NCI-H345 treated with DMSO at 0.1 percent for 48 hours (cell line): ENCODE measurements at regions not wholly inside any gene's neighbourhood (a gene's known extent, or its start where the extent isn't known, plus 50 kb on each side); places are given as distances from the start of the nearest gene placed in this dataset.
"Not testable (repeated sequence)": the region's sequence is repeated elsewhere in the genome, so short reads cannot be mapped to it uniquely, and the experiment has no call there.

Experiments
- DNase-seq: peaks from one replicate; lab custom pipeline; 2025; ENCODE audit not compliant: unreplicated experiment; lab: John Stamatoyannopoulos, UW

- no peak for DNase-seq
Measured at GRCh38 chr12:126397660-126398059, 1332.4 kb downstream of the AACS start.

- no peak for DNase-seq
Measured at GRCh38 chr12:126400831-126401230, 1335.6 kb downstream of the AACS start.

- DNase-seq: no peak
Measured at GRCh38 chr12:126404293-126404881, 1339.2 kb downstream of the AACS start.

DNA sequence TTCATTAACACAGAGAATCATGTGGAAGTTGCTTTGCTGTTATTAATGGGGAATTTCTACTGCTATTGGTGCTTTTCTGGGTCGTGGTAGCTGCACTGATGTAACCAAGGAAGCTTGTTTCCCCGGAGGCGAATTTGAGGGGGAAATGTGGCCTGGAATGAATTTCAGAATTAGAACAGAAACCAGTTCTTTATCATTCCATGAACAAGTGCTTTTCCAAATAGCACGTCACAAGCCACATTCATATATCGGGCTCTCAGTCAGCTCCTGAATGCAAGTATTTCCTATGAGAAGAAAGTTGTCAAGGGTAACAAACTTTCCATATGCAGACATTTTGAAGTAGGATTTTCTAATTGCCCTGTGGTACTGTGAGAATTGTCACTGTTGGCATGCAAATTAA is 1353.2 kb downstream of the AACS start:
- DNase-seq: no peak

- no peak for DNase-seq
Measured at GRCh38 chr12:126419131-126419530, 1353.9 kb downstream of the AACS start.

DNA sequence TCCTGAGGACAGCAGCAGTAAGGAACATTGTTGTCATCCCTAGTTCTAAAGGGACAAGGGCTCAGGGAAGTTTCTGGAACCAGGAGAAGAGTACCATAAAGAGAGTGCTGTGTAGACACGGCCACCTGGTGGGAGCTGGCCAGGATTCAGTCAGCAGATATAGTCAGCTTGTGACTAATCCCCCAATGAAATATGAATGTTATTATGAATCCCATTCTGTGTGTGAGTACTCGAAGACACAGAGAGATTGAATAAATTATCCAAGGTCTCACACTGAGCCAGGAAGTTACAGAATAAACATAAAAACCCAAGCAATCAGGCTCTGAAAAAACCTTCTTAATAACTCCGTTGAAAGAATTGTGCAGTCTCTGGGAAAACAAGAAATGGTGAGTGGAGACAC is 1359.5 kb downstream of the AACS start:
- DNase-seq: no peak

- no peak for DNase-seq
Measured at GRCh38 chr12:126425264-126425663, 1360.0 kb downstream of the AACS start.

- DNase-seq: no peak
Measured at GRCh38 chr12:126428769-126429168, 1363.5 kb downstream of the AACS start.

GRCh38 chr12:126430921-126431320 is 1365.7 kb downstream of the AACS start:
- DNase-seq: no peak

- DNase-seq: no peak
Measured at GRCh38 chr12:126431767-126432166, 1366.5 kb downstream of the AACS start.

DNA sequence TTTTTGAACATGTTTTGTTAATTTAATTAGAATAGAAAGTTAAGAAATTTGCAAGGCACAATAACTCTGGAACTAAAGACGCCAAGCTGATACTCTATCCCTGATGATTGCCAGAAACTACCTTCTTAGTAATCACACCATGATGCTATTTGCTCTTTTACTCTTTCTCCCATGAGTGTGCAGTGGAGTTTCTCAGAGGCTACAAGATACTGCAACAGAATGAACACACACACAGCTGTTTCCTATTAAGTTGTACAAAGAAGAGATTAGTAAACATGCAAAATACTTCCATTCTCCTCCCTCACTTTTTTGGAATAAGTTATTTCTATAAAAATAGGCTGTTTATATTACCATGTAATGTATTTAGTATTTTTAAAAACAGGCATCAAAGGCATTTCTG is 1367.5 kb downstream of the AACS start:
- no peak for DNase-seq

DNA sequence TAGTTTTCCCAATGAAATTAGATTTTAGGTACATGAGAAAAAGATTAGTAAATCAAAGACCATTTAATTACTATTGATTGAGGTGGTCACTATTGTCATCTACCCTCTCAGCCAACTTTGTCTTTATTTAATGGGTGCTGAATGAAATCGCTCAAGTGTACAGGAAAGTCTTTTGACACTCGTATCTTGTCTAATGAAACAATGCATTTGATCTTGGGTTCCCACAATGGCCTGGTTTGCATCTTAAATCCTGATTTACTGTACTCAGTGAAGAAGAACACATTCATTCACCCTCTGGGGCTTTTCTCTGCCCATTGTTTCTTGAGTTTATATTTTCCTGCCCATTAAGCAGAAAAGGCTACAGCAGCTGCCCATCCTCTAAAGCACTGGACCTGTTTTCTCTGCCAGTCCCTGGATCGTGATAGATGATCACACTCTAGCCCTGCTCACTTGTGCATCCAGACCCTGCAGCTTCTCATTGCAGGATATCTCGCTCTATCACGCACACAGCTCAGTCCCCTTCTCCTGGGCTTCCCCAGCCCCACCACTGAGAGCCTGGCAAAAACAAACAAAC is 1369.3 kb downstream of the AACS start:
- DNase-seq: no peak

DNA sequence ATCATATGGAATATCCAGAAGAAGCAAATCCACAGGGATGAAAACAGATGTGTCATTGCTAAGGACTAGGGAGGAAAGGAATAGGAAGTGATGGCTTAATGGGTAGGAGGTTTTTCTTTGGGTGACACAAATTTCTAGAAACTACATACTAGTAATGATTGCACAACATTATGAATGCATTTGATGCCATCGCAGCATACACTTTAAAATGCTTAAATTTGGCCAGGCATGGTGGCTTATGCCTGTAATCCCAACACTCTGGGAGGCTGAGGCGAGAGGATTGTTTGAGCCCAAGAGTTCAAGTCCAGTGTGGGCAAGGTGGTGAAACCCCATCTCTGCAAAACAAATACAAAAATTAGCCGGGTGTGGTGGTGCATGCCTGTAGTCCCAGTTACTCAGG is 1370.8 kb downstream of the AACS start:
- DNase-seq: no peak

DNA sequence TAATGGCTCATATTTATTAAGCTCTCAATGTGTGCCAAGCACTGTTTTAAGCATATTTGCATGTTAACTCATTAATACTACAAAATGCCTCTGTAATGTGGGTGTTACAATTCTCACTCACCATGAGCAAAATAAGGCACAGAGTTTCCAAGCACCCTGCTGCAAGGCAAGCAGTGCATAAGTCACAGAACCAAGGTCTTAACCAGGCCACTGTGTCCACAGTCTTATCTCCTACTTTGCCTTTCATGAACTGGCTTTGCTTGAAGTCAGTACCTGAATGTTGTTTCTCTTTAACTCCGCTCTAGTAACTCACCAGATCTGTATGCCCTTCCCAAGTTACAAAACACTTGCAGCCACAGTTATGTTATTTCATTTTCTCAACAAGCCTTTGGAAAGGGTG is 1372.7 kb downstream of the AACS start:
- no peak for DNase-seq

DNA sequence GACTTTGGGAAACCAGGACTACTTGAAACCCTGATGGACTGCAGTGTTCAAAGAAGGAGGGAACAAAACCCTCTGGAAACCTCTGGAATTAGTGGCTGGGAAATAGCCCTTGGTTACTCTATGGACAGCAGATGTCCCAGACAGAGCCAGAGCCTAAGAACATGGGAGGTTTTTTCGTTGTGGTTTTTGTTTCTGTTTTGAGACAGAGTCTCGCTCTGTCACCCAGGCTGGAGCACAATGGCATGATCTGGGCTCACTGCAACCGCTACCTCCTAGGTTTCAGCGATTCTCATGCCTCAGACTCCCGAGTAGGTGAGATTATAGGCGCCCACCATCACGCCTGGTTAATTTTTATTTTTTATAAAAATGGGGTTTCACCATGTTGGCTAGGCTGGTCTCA is 1378.7 kb downstream of the AACS start:
- DNase-seq: no peak

- no peak for DNase-seq
Measured at GRCh38 chr12:126447346-126447745, 1382.1 kb downstream of the AACS start.

DNA sequence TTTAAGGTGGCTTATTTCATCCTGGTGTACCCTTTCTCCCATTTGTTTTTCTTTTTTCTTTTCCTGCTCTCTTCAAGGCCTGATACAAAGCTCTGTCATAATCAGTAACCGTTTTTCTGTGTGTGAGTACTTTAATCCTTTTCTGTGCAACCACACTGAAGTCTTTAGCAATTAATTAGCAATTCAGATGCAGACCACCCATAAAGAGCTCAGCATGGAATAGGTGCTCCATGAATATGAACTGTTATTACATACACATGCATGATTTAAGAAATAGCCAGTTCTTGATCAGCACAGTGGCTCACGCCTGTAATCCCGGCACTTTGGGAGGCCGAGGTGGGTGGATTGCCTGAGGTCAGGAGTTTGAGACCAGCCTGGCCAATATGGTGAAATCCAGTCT is 1386.6 kb downstream of the AACS start:
- DNase-seq: no peak

DNA sequence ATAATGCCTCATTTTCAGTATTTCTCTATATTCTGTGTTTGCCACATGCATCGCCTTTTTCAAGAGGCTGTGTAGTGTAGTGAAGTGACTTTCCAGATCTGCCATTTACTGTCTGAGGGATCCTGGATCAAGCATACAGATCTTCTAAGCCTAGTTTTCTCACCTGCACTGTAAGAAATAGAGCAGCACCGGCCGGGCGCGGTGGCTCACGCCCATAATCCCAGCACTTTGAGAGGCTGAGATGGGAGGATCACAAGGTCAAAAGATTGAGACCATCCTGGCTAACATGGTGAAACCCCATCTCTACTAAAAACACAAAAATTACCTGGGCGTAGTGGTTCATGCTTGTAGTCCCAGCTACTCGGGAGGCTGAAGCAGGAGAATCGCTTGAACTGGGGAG is 1387.5 kb downstream of the AACS start:
- not testable (repeated sequence) for DNase-seq

- DNase-seq: no peak
Measured at GRCh38 chr12:126454581-126454980, 1389.3 kb downstream of the AACS start.

GRCh38 chr12:126457776-126458175 is 1392.5 kb downstream of the AACS start:
- DNase-seq: no peak

GRCh38 chr12:126464153-126464552 is 1398.9 kb downstream of the AACS start:
- DNase-seq: no peak

- DNase-seq: no peak
Measured at GRCh38 chr12:126469211-126469610, 1404.0 kb downstream of the AACS start.

DNA sequence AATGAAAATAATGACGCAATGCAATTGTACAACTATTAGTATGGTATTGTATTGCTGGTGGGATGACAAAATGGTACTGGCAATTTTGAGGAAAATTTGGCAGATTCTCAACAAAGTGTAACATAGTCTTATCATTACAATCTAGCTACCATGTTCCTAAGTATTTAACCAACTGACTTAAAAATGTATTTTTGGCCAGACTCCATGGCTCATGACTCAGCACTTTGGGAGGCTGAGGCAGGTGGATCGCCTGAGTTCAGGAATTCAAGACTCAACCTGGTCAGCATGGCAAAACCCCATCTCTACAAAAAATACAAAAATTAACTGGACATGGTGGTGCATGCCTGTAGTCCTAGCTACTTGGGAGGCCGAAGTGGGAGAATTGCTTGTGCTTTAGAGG is 1409.5 kb downstream of the AACS start:
- no peak for DNase-seq
